GM18505 (cell line): ENCODE measurements at regions not wholly inside any gene's neighbourhood (a gene's known extent, or its start where the extent isn't known, plus 50 kb on each side); places are given as distances from the start of the nearest gene placed in this dataset.

Source experiments
- ATAC-seq: cut with Tn5 transposase; IDR thresholded peaks from one replicate; pipeline ENCODE4 v1.9.1; 2021; ENCODE audit not compliant: unreplicated experiment
- POLR2A ChIP-seq: IDR thresholded peaks from 4 replicates; pipeline ENCODE4 v1.6.1; 2011; ENCODE audit warnings: borderline replicate concordance; ENCODE audit not compliant: insufficient read depth, insufficient read length; ENCODE audit errors: extremely low read depth

- TF ChIP-seq POLR2A = no peak
These were observed 798.9 kb upstream of the PIK3C3 start for GRCh38 chr18:41155910-41156851.

DNA sequence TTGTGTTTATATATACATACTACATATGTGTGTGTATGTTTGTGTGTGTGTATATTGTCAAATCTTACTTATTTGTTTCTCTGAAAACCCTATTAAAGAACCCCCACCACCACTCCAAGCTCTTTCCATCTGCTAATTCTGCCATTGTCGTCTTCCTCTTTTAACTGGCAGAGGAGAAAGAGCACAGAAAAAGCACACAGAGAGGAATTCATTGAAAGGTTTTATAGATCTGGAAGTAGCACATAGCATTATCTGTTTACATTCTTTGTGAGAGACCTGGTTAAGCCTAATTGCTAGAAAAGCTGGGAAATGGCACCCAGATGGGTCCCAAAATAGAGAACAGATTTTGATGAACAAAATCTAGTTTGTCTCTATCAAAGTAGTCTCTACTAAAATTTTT is 800.0 kb upstream of the PIK3C3 start:
- ATAC-seq = no peak

More at GRCh38 chr18:41155910-41156851, 798.9 kb upstream of the PIK3C3 start:
- ATAC-seq = no peak

DNA sequence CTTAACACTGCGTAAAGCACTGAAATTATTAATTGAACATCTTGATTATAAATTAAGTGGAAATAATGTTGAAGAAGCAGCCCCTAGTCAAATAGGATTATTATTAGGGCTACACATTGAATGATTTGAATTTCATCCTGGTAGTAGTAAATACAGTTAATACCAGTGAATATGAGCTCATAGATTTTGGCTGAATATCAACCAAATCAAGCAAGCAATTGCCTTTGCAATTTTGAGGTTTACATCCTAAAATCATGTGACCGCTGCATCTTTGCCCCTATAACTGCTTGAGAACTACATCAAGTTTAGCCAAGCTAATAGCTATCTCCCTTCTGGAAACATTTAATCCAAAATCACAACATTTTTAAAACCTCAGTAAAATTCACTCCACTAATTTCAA is 801.2 kb upstream of the PIK3C3 start:
- TF ChIP-seq POLR2A = no peak
- ATAC-seq = no peak

More for the DNA sequence above, 800.0 kb upstream of the PIK3C3 start:
- TF ChIP-seq POLR2A = no peak

DNA sequence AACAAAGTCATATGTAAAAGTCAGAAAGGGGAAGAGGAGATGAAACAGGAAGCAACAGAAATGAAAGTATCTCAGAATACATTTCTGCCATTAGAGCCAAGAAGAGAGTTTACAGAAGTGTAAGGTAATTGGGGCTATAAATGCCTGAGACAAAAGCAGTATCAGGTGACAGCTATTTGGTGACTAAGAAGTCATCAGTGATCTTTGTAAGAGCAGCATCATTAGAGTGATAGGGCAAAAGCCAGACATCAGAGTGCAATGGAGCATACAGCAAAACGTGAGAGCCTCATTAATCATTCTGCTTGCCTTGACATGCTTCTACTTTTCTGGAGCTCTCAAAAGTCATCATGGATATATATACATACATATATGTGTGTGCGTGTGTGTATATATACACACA is 804.7 kb upstream of the PIK3C3 start:
- no peak for TF ChIP-seq POLR2A

GRCh38 chr18:41146301-41146700 is 808.7 kb upstream of the PIK3C3 start:
- TF ChIP-seq POLR2A = no peak
- ATAC-seq = no peak

More for the DNA sequence above, 804.7 kb upstream of the PIK3C3 start:
- ATAC-seq = no peak

DNA sequence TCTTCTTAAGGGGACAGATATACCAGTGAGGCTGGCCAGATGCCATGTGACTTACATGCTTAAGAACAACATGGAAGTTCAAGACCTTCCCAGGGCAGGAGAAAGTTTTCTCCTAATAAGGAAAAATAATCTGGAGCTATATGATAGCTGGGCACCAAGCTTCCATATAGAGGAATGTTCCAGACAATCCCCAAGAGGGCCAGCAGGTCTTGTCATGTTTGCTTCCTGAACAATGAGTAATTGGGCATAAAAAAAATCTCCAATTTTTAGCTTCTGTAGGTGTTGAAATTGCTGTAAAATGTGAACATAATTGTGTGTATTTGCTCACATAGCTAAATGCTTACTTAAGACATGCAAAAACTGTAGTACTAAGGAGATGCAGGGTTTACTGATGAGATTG is 809.5 kb upstream of the PIK3C3 start:
- no peak for TF ChIP-seq POLR2A

GRCh38 chr18:41144441-41144840 is 810.6 kb upstream of the PIK3C3 start:
- no peak for ATAC-seq
- no peak for TF ChIP-seq POLR2A

More for the DNA sequence above, 809.5 kb upstream of the PIK3C3 start:
- no peak for ATAC-seq

GRCh38 chr18:41140506-41140905 is 814.5 kb upstream of the PIK3C3 start:
- no peak for TF ChIP-seq POLR2A

DNA sequence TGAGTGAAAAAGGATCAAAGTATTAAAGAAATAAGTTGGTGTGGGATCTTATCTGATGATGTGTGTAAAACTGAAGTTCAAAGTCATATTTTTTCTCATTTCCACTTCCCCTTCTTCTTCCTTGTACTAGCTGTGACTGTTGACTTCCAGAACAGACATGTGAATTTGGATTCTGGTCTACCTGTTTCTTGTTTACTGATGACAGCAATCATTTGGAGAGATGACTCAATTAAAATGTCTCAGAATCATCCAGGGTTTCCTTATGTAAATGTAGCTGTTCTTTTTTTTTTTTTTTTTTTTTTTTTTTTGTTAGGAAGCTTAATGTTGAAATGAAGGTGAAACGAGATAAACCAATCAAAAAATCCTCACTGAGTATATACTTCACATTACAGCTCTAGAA is 819.9 kb upstream of the PIK3C3 start:
- ATAC-seq = no peak
- TF ChIP-seq POLR2A = no peak

More at GRCh38 chr18:41140506-41140905, 814.5 kb upstream of the PIK3C3 start:
- no peak for ATAC-seq

DNA sequence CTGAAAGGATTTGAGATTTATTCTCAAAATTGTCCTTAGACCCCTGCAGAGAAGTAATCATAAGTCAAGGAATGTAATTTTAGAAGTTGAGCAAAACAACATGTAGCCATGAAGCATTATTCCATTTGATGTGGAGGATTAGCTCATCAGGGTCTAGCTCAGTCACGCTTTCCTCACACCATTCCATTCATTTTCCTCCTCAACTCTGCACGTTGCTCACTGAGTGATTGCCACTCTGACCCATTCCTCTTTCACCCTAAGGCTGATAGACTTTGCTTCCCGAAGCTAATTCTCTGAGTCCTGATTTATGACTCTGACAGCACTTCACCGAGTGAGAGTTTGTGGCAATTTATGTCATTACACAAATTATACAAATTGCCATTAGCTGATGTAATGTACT is 820.6 kb upstream of the PIK3C3 start:
- no peak for ATAC-seq

GRCh38 chr18:41131050-41131449 is 824.0 kb upstream of the PIK3C3 start:
- no peak for TF ChIP-seq POLR2A
- no peak for ATAC-seq

More for the DNA sequence above, 820.6 kb upstream of the PIK3C3 start:
- TF ChIP-seq POLR2A = no peak

DNA sequence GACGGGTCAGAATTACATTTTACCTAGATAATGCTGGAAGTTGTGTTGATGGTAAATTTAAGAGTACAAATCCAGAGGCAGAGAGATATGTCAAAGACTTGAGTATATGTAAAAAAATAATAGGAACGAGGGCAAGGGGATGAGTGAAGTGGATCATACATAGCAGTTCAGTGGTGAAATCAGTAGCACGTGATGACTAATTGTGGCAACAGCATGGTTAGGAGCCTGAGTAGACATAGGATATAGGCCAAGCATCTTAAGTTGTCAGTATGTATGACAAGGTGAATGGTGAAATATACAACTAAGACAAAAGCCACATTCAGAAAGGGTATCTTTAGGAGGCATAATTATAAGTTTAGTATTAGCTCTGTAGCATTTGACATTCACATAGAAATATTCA is 826.5 kb upstream of the PIK3C3 start:
- no peak for TF ChIP-seq POLR2A
- ATAC-seq = no peak

DNA sequence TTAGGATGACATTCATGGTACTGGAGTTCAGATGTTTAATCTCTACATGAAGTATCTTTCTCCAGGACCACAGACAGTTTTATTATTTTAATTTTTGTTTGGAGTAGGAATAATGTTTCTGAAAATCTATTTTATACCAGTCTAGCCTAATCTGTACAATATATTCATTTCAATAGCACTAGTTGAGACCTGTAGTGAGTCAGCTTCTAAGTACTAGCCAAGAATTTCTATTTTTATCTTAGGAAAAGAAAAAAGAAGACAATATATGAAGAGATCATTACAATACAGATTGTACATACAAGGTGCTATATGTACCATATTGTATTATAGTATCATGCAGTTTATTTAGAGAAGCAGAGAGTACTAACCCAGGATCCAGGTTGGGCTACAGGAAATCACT is 826.9 kb upstream of the PIK3C3 start:
- TF ChIP-seq POLR2A = no peak
- no peak for ATAC-seq
